ENCODE measurements at regions not wholly inside any gene's neighbourhood (a gene's known extent, or its start where the extent isn't known, plus 50 kb on each side); places are given as distances from the start of the nearest gene placed in this dataset.

- TF ChIP-seq ZNF17 (CRISPR knock-in tag; IDR thresholded peaks at IDR 0.05) (no peak), GPBP1L1 (CRISPR knock-in tag; IDR thresholded peaks at IDR 0.05) (no peak), NKX3-1 (CRISPR knock-in tag; IDR thresholded peaks at IDR 0.05) (no peak), DZIP1 (CRISPR knock-in tag; IDR thresholded peaks at IDR 0.05) (no peak), ZNF607 (CRISPR knock-in tag; IDR thresholded peaks at IDR 0.05; ENCODE audit: borderline replicate concordance) (no peak)
Measured at GRCh38 chr14:98946940-98947339, 325.1 kb downstream of the BCL11B start (continued).

GRCh38 chr14:98947911-98948595 is 323.9 kb downstream of the BCL11B start:
- Histone ChIP-seq H3K4me2 (ENCODE audit: low read depth, low read length) (no peak overlapping the region), H3K4me1 (ENCODE audit: insufficient read depth, low read length) (no peaks in the 10 kb centered on the region), H4K20me1 (ENCODE audit: insufficient read depth, low read length) (no peaks in the 10 kb centered on the region), H3K27me3 (ENCODE audit: control insufficient read depth in 1 of 2, insufficient read depth in 2 of 2, low read length in 2 of 2) (peaks cover 0 to 11% of the 10 kb centered on the region in 2 experiments; a peak in 1 of 5 replicates), H3K27ac (ENCODE audit: extremely low read length, insufficient read depth, low read length) (no peak overlapping the region), H2AFZ (ENCODE audit: low read length) (no peak overlapping the region), H3K9ac (ENCODE audit: insufficient read depth, low read depth, low read length) (no peak overlapping the region), H3K9me3 (ENCODE audit: low read length) (no peaks in the 10 kb centered on the region), H3K4me3 (replicated peaks in 1 of 3; ENCODE audit: insufficient read depth in 1 of 3, low read depth in 2 of 3, low read length in 3 of 3) (no peak overlapping the region), H3K36me3 (replicated peaks in 1 of 2; ENCODE audit: control insufficient read depth in 1 of 2, insufficient read depth in 2 of 2, low read length in 2 of 2) (no peaks in the 10 kb centered on the region), H3K79me2 (ENCODE audit: insufficient read depth, low read length) (no peaks in the 10 kb centered on the region)
- CTCF ChIA-PET (ENCODE audit: low intra/inter-chr PET ratio, low total read pairs) = no interaction called here
- 33% methylated on average over 3 of the region's 8 CpGs for WGBS (ENCODE audit: low lambda C conversion rate)
- DNase-seq (ENCODE audit: low spot score) (no peak), ATAC-seq (no peak), FAIRE-seq (no peak)
- intact Hi-C loops (cut with micrococcal nuclease; ENCODE audit: unreplicated experiment) = no loop called here
- no TSS peak for BruUV-seq (replicated peaks)
- POLR2A ChIA-PET = no interaction called here
- TF ChIP-seq ATF7 (IDR thresholded peaks at IDR 0.05) = 0 out of 2 replicates have a peak, but pooled peaks have one; percentile 7
- TF ChIP-seq ATF7 (CRISPR knock-in tag; IDR thresholded peaks at IDR 0.05) = no peak
- TF ChIP-seq ZNF17 (CRISPR knock-in tag; IDR thresholded peaks at IDR 0.05) = no peak
- no peak for TF ChIP-seq CSRNP1 (CRISPR knock-in tag; IDR thresholded peaks at IDR 0.05)
- TF ChIP-seq ZFP41 (CRISPR knock-in tag; IDR thresholded peaks at IDR 0.05; ENCODE audit: borderline replicate concordance) = no peak
- TF ChIP-seq CREB1 (IDR thresholded peaks at IDR 0.05) = peak; percentile 60
- no peak for TF ChIP-seq CREB1 (CRISPR knock-in tag; IDR thresholded peaks at IDR 0.05)
- no peak for TF ChIP-seq ADNP (CRISPR knock-in tag; IDR thresholded peaks at IDR 0.05)
- TF ChIP-seq SOX6 (IDR thresholded peaks at IDR 0.05) = no peak
- no peak for TF ChIP-seq SOX6 (CRISPR knock-in tag; IDR thresholded peaks at IDR 0.05)
- TF ChIP-seq ZNF24 (IDR thresholded peaks at IDR 0.05) = no peak
- in situ Hi-C loops (cut with HindIII; ENCODE audit: extremely low pct_ligation_motif_present, low pct_unique_long_range_greater_than_20kb) = no loop called here

Data from HepG2 (cell line).